Pancreas (tissue), 10 donors: ENCODE measurements at regions not wholly inside any gene's neighbourhood (a gene's known extent, or its start where the extent isn't known, plus 50 kb on each side); places are given as distances from the start of the nearest gene placed in this dataset.
A peak's percentile ranks its signal among the peaks of the same experiment; 100 is the strongest.

Experiments used
- ATAC-seq, 4 donors: fragments of 200-7000 bp; cut with Tn5 transposase; one replicate each; pipeline versions ENCODE4 v1.8.0 to v1.9.1; 2020; ENCODE audit warnings: mild to moderate bottlenecking in 4 of 4, moderate library complexity in 4 of 4
- DNase-seq, 6 donors: peaks; one replicate each; pipeline ENCODE4 v3.0.0-alpha.2; 2020
- FAIRE-seq: peaks from 2 replicates; lab custom pipeline; 2012; peaks lifted over from hg19 to GRCh38; lab: Jason Lieb, UNC
- H3K27ac ChIP-seq, 4 donors: fragments of 200-600 bp; sonication (generic); 1 replicate in 3 of 4; 2 replicates in 1 of 4; pipeline versions ENCODE4 v1.5.0 to v1.8.0; 2020
- H3K27me3 ChIP-seq, 4 donors: fragments of 200-600 bp; one replicate each; pipeline ENCODE4 v1.8.0; 2021
- H3K36me3 ChIP-seq, 3 donors: fragments of 200-600 bp; sonication (generic) in 1 of 3; one replicate each; pipeline versions ENCODE4 v1.5.0 to v1.8.0; 2020 to 2021
- H3K4me1 ChIP-seq, 3 donors: fragments of 200-600 bp; one replicate each; pipeline ENCODE4 v1.8.0; 2021
- H3K4me3 ChIP-seq, 4 donors: fragments of 200-600 bp; sonication (generic) in 2 of 4; one replicate each; pipeline versions ENCODE4 v1.5.0 to v1.8.0; 2020 to 2021
- H3K9me3 ChIP-seq, 4 donors: fragments of 200-600 bp; one replicate each; pipeline ENCODE4 v1.8.0; 2021
- WGBS, 2 donors: extraction: QIAGEN DNeasy Blood & Tissue Kit; methylation state at CpG; one replicate each; pipeline ENCODE4 v1.1.7; 2013; 5-methylcytosine and 5-hydroxymethylcytosine counted together
- intact Hi-C, 3 donors: fragments of 100-400 bp; cut with DNase I; formaldehyde crosslinking; loops; one replicate each; pipeline versions ENCODE4 v1.11.1 to v1.14.2; 2022
- TF ChIP-seq, protein P1 (sequence below), 4 donors: fragments of 200-600 bp; sonication (generic) in 3 of 4; IDR thresholded peaks; one replicate each; pipeline versions ENCODE4 v1.5.0 to v1.8.0; 2021; ENCODE audit warnings: antibody characterized with exemption in 4 of 4
- donor health status: healthy with polysubstance abuse.
- donor health status: DM: no; HTN: no; CAD: no; lungs with moderate emphysema.
- donor health status: DM: no; HTN: no; CAD: no.
- donor health status: control.
- donor health status: control.
- donor health status: Bipolar disorder and iron deficiency.
- donor health status: DM: yes; HTN: yes; CAD: no.
- donor health status: DM: no; HTN: no; CAD: no.
- donor health status: DM: no; HTN: no; CAD: no.
- donor health status: DM: yes; HTN: yes; CAD: no.

DNA sequence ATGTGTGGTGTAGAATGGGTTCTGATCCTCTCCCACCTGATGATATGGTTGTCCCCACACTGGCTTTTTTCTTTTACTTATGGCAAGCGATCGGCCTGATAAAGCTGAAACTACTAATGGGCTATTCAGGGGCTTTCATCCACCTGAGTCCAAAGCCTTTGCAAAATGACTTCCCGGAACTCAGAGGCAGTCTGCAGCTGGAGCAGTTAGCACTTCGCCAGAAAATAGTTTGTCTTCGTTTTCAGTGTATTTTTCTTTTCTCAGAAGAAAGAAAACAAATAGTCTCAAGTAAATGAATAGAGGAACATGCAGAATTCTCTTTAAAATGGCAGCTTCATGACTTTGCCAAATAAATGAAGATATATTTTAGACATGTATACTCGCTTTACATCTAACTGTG is 306.0 kb upstream of the ADAMTS9 start:
- WGBS, 2 donors: 86 to 87% methylated on average over 6 of the region's 6 CpGs
- intact Hi-C loops: no loop called here
- Histone ChIP-seq H3K27me3 (no peaks in the 10 kb centered on the region), H3K27ac (no peak overlapping the region), H3K4me3 (no peak overlapping the region), H3K9me3 (no peaks in the 10 kb centered on the region), H3K36me3 (no peaks in the 10 kb centered on the region), H3K4me1 (no peaks in the 10 kb centered on the region)
- TF ChIP-seq, protein P1, sequence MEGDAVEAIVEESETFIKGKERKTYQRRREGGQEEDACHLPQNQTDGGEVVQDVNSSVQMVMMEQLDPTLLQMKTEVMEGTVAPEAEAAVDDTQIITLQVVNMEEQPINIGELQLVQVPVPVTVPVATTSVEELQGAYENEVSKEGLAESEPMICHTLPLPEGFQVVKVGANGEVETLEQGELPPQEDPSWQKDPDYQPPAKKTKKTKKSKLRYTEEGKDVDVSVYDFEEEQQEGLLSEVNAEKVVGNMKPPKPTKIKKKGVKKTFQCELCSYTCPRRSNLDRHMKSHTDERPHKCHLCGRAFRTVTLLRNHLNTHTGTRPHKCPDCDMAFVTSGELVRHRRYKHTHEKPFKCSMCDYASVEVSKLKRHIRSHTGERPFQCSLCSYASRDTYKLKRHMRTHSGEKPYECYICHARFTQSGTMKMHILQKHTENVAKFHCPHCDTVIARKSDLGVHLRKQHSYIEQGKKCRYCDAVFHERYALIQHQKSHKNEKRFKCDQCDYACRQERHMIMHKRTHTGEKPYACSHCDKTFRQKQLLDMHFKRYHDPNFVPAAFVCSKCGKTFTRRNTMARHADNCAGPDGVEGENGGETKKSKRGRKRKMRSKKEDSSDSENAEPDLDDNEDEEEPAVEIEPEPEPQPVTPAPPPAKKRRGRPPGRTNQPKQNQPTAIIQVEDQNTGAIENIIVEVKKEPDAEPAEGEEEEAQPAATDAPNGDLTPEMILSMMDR (IDR thresholded peaks at IDR 0.05): no peak
- ATAC-seq (no peak), FAIRE-seq (no peak), DNase-seq (no peak)

DNA sequence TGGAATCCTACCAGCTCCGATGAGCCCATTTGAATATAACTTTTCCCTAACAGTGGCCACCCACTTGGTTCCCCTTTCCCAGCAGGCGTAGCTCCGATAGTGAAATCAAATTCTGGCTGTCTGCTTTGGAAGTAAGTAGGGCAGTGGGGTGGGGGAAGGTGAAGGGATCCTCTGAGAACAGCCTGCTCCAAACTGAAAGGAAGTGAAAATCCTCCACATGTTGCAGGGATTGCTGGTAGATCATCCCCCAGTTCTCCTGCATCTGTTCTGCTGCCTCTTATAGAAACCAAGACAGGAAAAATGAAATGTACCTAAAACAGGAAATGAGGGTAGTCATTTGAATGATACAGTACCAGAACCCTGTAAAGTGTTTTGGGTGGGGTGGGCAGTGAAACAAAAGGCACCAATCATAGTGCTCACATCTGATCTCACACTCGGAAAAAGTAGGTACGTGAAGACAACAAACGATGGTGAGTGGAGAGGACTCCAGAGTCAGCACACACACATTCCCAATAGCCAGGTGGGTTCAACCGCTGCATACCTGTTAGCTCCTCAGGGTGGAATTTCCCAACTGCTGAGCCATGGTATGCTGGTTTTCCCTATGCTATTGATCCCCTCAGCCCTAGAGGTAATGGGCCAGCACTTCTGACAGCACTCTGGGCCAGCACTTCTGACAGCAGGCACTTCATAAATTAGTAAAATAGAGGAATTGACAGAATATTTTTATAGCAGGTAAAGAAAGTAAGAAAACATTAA is 304.9 kb upstream of the ADAMTS9 start:
- TF ChIP-seq, protein P1 (IDR thresholded peaks at IDR 0.05): no peak
- H3K4me3 ChIP-seq: no peak overlapping the region
- intact Hi-C loops: no loop called here
- no peak overlapping the region for H3K27ac ChIP-seq
- no peaks in the 10 kb centered on the region for H3K9me3 ChIP-seq
- no peaks in the 10 kb centered on the region for H3K4me1 ChIP-seq
- no peak for DNase-seq
- WGBS, 2 donors: 73 to 78% methylated on average over 7 of the region's 7 CpGs
- ATAC-seq: peak in 3 of 4 donors; percentile 46 to 67 (median 54)
- no peaks in the 10 kb centered on the region for H3K36me3 ChIP-seq
- no peak for FAIRE-seq
- no peaks in the 10 kb centered on the region for H3K27me3 ChIP-seq

DNA sequence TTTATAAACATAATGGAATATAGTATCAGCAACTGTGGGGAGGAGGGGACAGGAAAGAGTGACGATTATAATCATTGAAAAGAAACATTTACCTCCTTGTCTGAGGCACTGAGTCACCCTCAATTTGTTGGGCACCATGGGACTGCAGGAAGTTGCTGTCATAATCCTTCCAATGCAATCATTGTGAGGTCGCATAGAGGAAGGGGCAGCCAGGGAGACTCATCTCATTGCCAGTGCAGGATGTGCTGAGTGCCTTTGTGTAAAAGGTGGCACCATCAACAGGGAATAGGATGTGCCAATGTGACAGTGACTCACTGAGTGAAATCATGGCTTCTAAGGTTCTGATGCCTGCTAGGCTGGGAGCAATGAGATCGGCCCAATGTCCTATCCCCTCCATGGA is 300.4 kb upstream of the ADAMTS9 start:
- ATAC-seq (peak in 1 of 4 donors; percentile 43), FAIRE-seq (no peak), DNase-seq (no peak)
- TF ChIP-seq, protein P1 (IDR thresholded peaks at IDR 0.05): no peak
- intact Hi-C loops: no loop called here
- Histone ChIP-seq H3K27ac (no peak overlapping the region), H3K4me1 (no peaks in the 10 kb centered on the region), H3K4me3 (no peak overlapping the region), H3K27me3 (no peaks in the 10 kb centered on the region), H3K36me3 (no peaks in the 10 kb centered on the region), H3K9me3 (no peaks in the 10 kb centered on the region)
- 40 to 41% methylated on average over 3 of the region's 3 CpGs for WGBS, 2 donors

DNA sequence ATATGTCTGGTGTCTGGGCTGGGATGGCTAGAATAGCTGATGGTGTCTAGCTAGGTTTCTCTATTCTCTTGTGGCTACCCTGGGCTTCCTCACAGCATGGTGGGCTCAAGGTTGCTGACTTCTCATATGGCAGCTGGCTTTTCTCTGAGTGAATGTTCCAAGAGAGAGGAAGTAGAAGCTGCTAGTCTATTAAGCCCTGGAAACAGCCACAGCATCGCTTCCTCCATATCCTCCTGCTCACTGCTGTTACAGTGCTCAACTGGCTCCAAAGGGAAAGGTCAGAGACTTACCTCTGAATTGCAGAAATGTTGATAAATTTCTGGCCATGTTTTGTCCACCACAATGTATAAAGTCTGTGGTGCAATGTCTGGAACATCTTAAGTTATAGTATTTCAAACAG is 299.9 kb upstream of the ADAMTS9 start:
- no peaks in the 10 kb centered on the region for H3K27me3 ChIP-seq
- no peak for DNase-seq
- intact Hi-C loops: no loop called here
- TF ChIP-seq, protein P1 (IDR thresholded peaks at IDR 0.05): no peak
- no peaks in the 10 kb centered on the region for H3K36me3 ChIP-seq
- no peaks in the 10 kb centered on the region for H3K4me1 ChIP-seq
- WGBS, 2 donors: 98 to 100% methylated on average over 1 of the region's 1 CpG
- no peak overlapping the region for H3K27ac ChIP-seq
- H3K9me3 ChIP-seq: no peaks in the 10 kb centered on the region
- no peak for ATAC-seq
- FAIRE-seq: no peak
- no peak overlapping the region for H3K4me3 ChIP-seq

DNA sequence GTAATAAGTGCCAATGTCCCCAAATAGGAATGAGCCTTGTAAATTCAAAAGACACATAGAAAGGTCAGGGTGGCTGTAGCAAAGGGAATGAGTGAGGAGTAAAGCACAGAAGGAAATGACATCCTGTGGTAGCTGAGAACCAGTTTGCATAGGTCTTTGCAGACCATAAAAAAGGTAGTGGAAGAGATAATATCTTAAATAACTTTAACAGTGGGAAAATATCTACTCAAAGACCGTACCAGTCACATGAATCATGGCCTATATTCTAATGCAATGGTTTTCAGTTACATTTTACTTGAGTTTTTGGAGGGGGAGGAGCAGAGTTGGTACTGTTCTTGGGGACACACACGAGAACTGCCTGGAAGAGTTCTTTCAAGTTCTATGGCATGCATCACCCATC is 297.3 kb upstream of the ADAMTS9 start:
- H3K4me3 ChIP-seq: no peak overlapping the region
- TF ChIP-seq, protein P1 (IDR thresholded peaks at IDR 0.05): no peak
- H3K4me1 ChIP-seq: no peaks in the 10 kb centered on the region
- no peaks in the 10 kb centered on the region for H3K27me3 ChIP-seq
- intact Hi-C loops: no loop called here
- no peaks in the 10 kb centered on the region for H3K9me3 ChIP-seq
- 74 to 98% methylated on average over 2 of the region's 2 CpGs for WGBS, 2 donors
- ATAC-seq (no peak), FAIRE-seq (no peak), DNase-seq (no peak)
- no peaks in the 10 kb centered on the region for H3K36me3 ChIP-seq
- no peak overlapping the region for H3K27ac ChIP-seq
